Esophagus squamous epithelium (tissue), 4 donors: ENCODE measurements at regions not wholly inside any gene's neighbourhood (a gene's known extent, or its start where the extent isn't known, plus 50 kb on each side); places are given as distances from the start of the nearest gene placed in this dataset.

ENCODE experiments used
- POLR2A ChIP-seq, 4 donors: fragments of 450-650 bp; IDR thresholded peaks; one replicate each; pipeline ENCODE4 v1.6.1; 2017; ENCODE audit warnings: antibody characterized with exemption in 4 of 4, mild to moderate bottlenecking in 4 of 4, moderate library complexity in 3 of 4
- TF ChIP-seq, protein P1 (sequence below), 6 experiments: fragments of 450-650 bp in 4 of 6; fragments of 200-600 bp in 2 of 6; sonication (generic) in 2 of 6; IDR thresholded peaks; one replicate each; pipeline ENCODE4 v1.5.1; 2016 to 2019; ENCODE audit warnings: antibody characterized with exemption in 6 of 6, mild to moderate bottlenecking in 4 of 6, moderate library complexity in 4 of 6

- TF ChIP-seq, protein P1, sequence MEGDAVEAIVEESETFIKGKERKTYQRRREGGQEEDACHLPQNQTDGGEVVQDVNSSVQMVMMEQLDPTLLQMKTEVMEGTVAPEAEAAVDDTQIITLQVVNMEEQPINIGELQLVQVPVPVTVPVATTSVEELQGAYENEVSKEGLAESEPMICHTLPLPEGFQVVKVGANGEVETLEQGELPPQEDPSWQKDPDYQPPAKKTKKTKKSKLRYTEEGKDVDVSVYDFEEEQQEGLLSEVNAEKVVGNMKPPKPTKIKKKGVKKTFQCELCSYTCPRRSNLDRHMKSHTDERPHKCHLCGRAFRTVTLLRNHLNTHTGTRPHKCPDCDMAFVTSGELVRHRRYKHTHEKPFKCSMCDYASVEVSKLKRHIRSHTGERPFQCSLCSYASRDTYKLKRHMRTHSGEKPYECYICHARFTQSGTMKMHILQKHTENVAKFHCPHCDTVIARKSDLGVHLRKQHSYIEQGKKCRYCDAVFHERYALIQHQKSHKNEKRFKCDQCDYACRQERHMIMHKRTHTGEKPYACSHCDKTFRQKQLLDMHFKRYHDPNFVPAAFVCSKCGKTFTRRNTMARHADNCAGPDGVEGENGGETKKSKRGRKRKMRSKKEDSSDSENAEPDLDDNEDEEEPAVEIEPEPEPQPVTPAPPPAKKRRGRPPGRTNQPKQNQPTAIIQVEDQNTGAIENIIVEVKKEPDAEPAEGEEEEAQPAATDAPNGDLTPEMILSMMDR (IDR thresholded peaks at IDR 0.05), result no peak
- no peak for TF ChIP-seq POLR2A (IDR thresholded peaks at IDR 0.05)
Measured at GRCh38 chr3:102299125-102299877, 135.5 kb upstream of the ZPLD1 start.
